KMS-11 (cell line): ENCODE measurements at regions not wholly inside any gene's neighbourhood (a gene's known extent, or its start where the extent isn't known, plus 50 kb on each side); places are given as distances from the start of the nearest gene placed in this dataset.

Experiments used
- H2AFZ ChIP-seq: fragments of 200-600 bp; sonication (generic); 2 replicates; pipeline ENCODE4 v1.6.1; 2016; ENCODE audit warnings: antibody characterized with exemption, mixed run types, low read depth
- H3K27ac ChIP-seq: fragments of 200-600 bp; sonication (generic); 2 replicates; pipeline ENCODE4 v1.6.1; 2016; ENCODE audit warnings: mild to moderate bottlenecking, mixed run types
- H3K27me3 ChIP-seq: fragments of 200-600 bp; sonication (generic); 2 replicates; pipeline ENCODE4 v1.6.1; 2017; ENCODE audit warnings: mild to moderate bottlenecking, low read depth, mixed run types, moderate library complexity; ENCODE audit not compliant: insufficient read depth
- H3K36me3 ChIP-seq: fragments of 200-600 bp; sonication (generic); 2 replicates; pipeline ENCODE4 v1.6.1; 2017; ENCODE audit warnings: mild to moderate bottlenecking, mixed run types; ENCODE audit not compliant: insufficient read depth
- H3K4me1 ChIP-seq: fragments of 200-600 bp; sonication (generic); 2 replicates; pipeline ENCODE4 v1.6.1; 2016; ENCODE audit warnings: mild to moderate bottlenecking, low read depth, mixed run types; ENCODE audit not compliant: poor library complexity, severe bottlenecking
- H3K4me2 ChIP-seq: fragments of 200-600 bp; sonication (generic); 2 replicates; pipeline ENCODE4 v1.7.0; 2016; ENCODE audit warnings: mild to moderate bottlenecking, mixed run types
- H3K4me3 ChIP-seq: fragments of 200-600 bp; sonication (generic); IDR thresholded peaks from 2 replicates; pipeline ENCODE4 v1.6.1; 2017; ENCODE audit warnings: low read depth, low read length, mixed read lengths; ENCODE audit not compliant: insufficient read depth
- H3K79me2 ChIP-seq: fragments of 200-600 bp; sonication (generic); 2 replicates; pipeline ENCODE4 v1.6.1; 2016; ENCODE audit warnings: low read depth, mixed run types; ENCODE audit not compliant: insufficient read depth
- H3K9ac ChIP-seq: fragments of 200-600 bp; sonication (generic); 2 replicates; pipeline ENCODE4 v1.6.1; 2016; ENCODE audit warnings: mild to moderate bottlenecking, mixed run types
- H4K20me1 ChIP-seq: fragments of 200-600 bp; sonication (generic); 2 replicates; pipeline ENCODE4 v1.6.1; 2016; ENCODE audit warnings: mild to moderate bottlenecking, mixed run types; ENCODE audit not compliant: insufficient read depth
- CTCF ChIP-seq: fragments of 200-600 bp; sonication (generic); conservative IDR thresholded peaks from 2 replicates; pipeline ENCODE4 v1.6.1; 2017; ENCODE audit warnings: low read depth, mild to moderate bottlenecking, antibody characterized with exemption, low read length, moderate library complexity, mixed read lengths

- H4K20me1 ChIP-seq: no peaks in the 10 kb centered on the region
- TF ChIP-seq CTCF: no peak
- H3K4me1 ChIP-seq: no peaks in the 10 kb centered on the region
- no peaks in the 10 kb centered on the region for H3K36me3 ChIP-seq
- H2AFZ ChIP-seq: no peak overlapping the region
- H3K4me2 ChIP-seq: no peak overlapping the region
- H3K9ac ChIP-seq: no peak overlapping the region
- no peaks in the 10 kb centered on the region for H3K79me2 ChIP-seq
- H3K27ac ChIP-seq: no peak overlapping the region
- H3K27me3 ChIP-seq: no peaks in the 10 kb centered on the region
- H3K4me3 ChIP-seq: no peak overlapping the region
Observed at GRCh38 chr3:195008816-195009215, 262.1 kb downstream of the XXYLT1 start.

- Histone ChIP-seq H3K9ac (no peak overlapping the region), H3K4me2 (no peak overlapping the region)
- TF ChIP-seq CTCF: no peak
Observed at GRCh38 chr3:195009616-195010015, 261.3 kb downstream of the XXYLT1 start.

GRCh38 chr3:195010551-195011100 lies 260.3 kb downstream of the XXYLT1 start:
- H3K27ac ChIP-seq: no peak overlapping the region
- H4K20me1 ChIP-seq: no peaks in the 10 kb centered on the region
- no peaks in the 10 kb centered on the region for H3K4me1 ChIP-seq
- H2AFZ ChIP-seq: no peak overlapping the region
- H3K4me3 ChIP-seq: no peak overlapping the region
- no peak overlapping the region for H3K9ac ChIP-seq
- H3K36me3 ChIP-seq: no peaks in the 10 kb centered on the region
- H3K4me2 ChIP-seq: no peak overlapping the region
- no peaks in the 10 kb centered on the region for H3K79me2 ChIP-seq
- no peaks in the 10 kb centered on the region for H3K27me3 ChIP-seq
- TF ChIP-seq CTCF: no peak

More at GRCh38 chr3:195009616-195010015, 261.3 kb downstream of the XXYLT1 start:
- no peak overlapping the region for H2AFZ ChIP-seq
- no peaks in the 10 kb centered on the region for H3K4me1 ChIP-seq
- H3K79me2 ChIP-seq: no peaks in the 10 kb centered on the region
- H3K36me3 ChIP-seq: no peaks in the 10 kb centered on the region
- H4K20me1 ChIP-seq: no peaks in the 10 kb centered on the region
- no peak overlapping the region for H3K4me3 ChIP-seq
- no peak overlapping the region for H3K27ac ChIP-seq
- H3K27me3 ChIP-seq: no peaks in the 10 kb centered on the region

GRCh38 chr3:195011231-195011834 lies 259.6 kb downstream of the XXYLT1 start:
- H3K4me1 ChIP-seq: no peaks in the 10 kb centered on the region
- no peaks in the 10 kb centered on the region for H4K20me1 ChIP-seq
- no peak overlapping the region for H3K4me3 ChIP-seq
- no peaks in the 10 kb centered on the region for H3K27me3 ChIP-seq
- no peaks in the 10 kb centered on the region for H3K36me3 ChIP-seq
- no peak for TF ChIP-seq CTCF
- H2AFZ ChIP-seq: no peak overlapping the region
- H3K27ac ChIP-seq: no peak overlapping the region
- H3K4me2 ChIP-seq: no peak overlapping the region
- no peak overlapping the region for H3K9ac ChIP-seq
- no peaks in the 10 kb centered on the region for H3K79me2 ChIP-seq
